ENCODE measurements at regions not wholly inside any gene's neighbourhood (a gene's known extent, or its start where the extent isn't known, plus 50 kb on each side); places are given as distances from the start of the nearest gene placed in this dataset.

DNA sequence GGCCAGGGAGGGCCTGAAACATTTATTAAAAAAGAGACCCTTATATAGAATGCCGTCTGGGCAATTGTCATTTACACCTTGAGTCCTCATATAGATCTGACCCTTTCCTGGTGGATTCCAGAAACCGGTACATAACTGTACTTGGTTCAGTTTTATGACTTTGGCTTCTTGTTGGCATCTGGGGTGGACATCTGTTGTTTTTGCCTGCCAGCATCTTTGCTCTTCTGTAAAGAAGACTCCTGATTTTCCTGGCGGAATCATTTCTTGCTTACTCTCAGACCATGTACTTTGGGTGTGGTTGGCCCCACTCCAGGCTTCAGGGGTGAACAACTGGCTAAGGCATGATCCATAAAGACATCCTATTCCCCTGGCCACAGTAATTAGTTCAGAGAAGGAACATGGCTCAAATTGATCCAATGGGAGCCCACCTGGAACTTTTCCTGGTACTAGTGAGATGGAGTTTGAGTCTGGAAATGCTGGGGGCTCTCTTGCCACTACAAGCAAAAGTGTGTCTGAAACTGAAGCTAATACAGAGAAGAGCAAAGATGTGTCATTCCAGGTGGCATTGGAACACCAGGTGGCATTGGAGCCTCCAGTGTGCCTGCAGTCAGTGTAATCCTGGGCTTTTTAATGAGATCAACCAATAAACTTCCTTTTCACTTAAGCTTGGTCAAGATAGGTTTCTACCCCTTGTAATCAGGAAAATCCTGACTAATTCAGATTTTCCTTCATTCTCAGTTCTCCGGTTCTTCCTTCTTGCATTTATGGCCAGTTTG lies 332.5 kb upstream of the CAMK1G start:
- 0 out of 2 replicates have a peak, but pooled peaks have one; percentile 6 for TF ChIP-seq CTCF (IDR thresholded peaks at IDR 0.05)
- TF ChIP-seq ZFX (IDR thresholded peaks at IDR 0.05; ENCODE audit: borderline replicate concordance): no peak
